GM08714 (cell line): ENCODE measurements at regions not wholly inside any gene's neighbourhood (a gene's known extent, or its start where the extent isn't known, plus 50 kb on each side); places are given as distances from the start of the nearest gene placed in this dataset.

Source experiments
- H3K4me3 ChIP-seq: fragments of 200-500 bp; sonication (Bioruptor generic); 2 replicates; pipeline ENCODE4 v1.5.1; 2014; ENCODE audit warnings: mild to moderate bottlenecking, low read length, inconsistent platforms
- ZNF274 ChIP-seq: IDR thresholded peaks from 2 replicates; pipeline ENCODE4 v1.6.1; 2012; ENCODE audit warnings: mild to moderate bottlenecking, low read depth, low read length

- H3K4me3 ChIP-seq: no peak overlapping the region
These were observed 273.4 kb downstream of the RASSF9 start for GRCh38 chr12:85562765-85563164.

GRCh38 chr12:85564786-85565185 lies 271.4 kb downstream of the RASSF9 start:
- no peak for TF ChIP-seq ZNF274
- no peak overlapping the region for H3K4me3 ChIP-seq

More at GRCh38 chr12:85562765-85563164, 273.4 kb downstream of the RASSF9 start:
- TF ChIP-seq ZNF274: no peak

- TF ChIP-seq ZNF274: no peak
- no peak overlapping the region for H3K4me3 ChIP-seq
These were observed 267.7 kb downstream of the RASSF9 start for GRCh38 chr12:85568395-85569103.

GRCh38 chr12:85569261-85569660 lies 266.9 kb downstream of the RASSF9 start:
- no peak overlapping the region for H3K4me3 ChIP-seq
- TF ChIP-seq ZNF274: no peak

GRCh38 chr12:85572956-85573355 lies 263.3 kb downstream of the RASSF9 start:
- TF ChIP-seq ZNF274: no peak

GRCh38 chr12:85573635-85574214 lies 262.5 kb downstream of the RASSF9 start:
- H3K4me3 ChIP-seq: no peak overlapping the region
- no peak for TF ChIP-seq ZNF274

More at GRCh38 chr12:85572956-85573355, 263.3 kb downstream of the RASSF9 start:
- H3K4me3 ChIP-seq: no peak overlapping the region

GRCh38 chr12:85574291-85574690 lies 261.9 kb downstream of the RASSF9 start:
- no peak for TF ChIP-seq ZNF274
- no peak overlapping the region for H3K4me3 ChIP-seq

- TF ChIP-seq ZNF274: no peak
- H3K4me3 ChIP-seq: no peak overlapping the region
These were observed 260.8 kb downstream of the RASSF9 start for GRCh38 chr12:85575120-85576096.

GRCh38 chr12:85580562-85581168 lies 255.5 kb downstream of the RASSF9 start:
- no peak overlapping the region for H3K4me3 ChIP-seq
- TF ChIP-seq ZNF274: no peak

- TF ChIP-seq ZNF274: no peak
These were observed 249.1 kb downstream of the RASSF9 start for GRCh38 chr12:85587158-85587557.

GRCh38 chr12:85588221-85588620 lies 248.0 kb downstream of the RASSF9 start:
- TF ChIP-seq ZNF274: no peak
- H3K4me3 ChIP-seq: no peak overlapping the region

More at GRCh38 chr12:85587158-85587557, 249.1 kb downstream of the RASSF9 start:
- no peak overlapping the region for H3K4me3 ChIP-seq

GRCh38 chr12:85600841-85601240 lies 235.4 kb downstream of the RASSF9 start:
- no peak overlapping the region for H3K4me3 ChIP-seq
- no peak for TF ChIP-seq ZNF274

GRCh38 chr12:85603556-85603955 lies 232.7 kb downstream of the RASSF9 start:
- H3K4me3 ChIP-seq: no peak overlapping the region
- TF ChIP-seq ZNF274: no peak

GRCh38 chr12:85606455-85606854 lies 229.8 kb downstream of the RASSF9 start:
- no peak for TF ChIP-seq ZNF274
- no peak overlapping the region for H3K4me3 ChIP-seq
